ENCODE measurements at regions not wholly inside any gene's neighbourhood (a gene's known extent, or its start where the extent isn't known, plus 50 kb on each side); places are given as distances from the start of the nearest gene placed in this dataset.

DNA sequence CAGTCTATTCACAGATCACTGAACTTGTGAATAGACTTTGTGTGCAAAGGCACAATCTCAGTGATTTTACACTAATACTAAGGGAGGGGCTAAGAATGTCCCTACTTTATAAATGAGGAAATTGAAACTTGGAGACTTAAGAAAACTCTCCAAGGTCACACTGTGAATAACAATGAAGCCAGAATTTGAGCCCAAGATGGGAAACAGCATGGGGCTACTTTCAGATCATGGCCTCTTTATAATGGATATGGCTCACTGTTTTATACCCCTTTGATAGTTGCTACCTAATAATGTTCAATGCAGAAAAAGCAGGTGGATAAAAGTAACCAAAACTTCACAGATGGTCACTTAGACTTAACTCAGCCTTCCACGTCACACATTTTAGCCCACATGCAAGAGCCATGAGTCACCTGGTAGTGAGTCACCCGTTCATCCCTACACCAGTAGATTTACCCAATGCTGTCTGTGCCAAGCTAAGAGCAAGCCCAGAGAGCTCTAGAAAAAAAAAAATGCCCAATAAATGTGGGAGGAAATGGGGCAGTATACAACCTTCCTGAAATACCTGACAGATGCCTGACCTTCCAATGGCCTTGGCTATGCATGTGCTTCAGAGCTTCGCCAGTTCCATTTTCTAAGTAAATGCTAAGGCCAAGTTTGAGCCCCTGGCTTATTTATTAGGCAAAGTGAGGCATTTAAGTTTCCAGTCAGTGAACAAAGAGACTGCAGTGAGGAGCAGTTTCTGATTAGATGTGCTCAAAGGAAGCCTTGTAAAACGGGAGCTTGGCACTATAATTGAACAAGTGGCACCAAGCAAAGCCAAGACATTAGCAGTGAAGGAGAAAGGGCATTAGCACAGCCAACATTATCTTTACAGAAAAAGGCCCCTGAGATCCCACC, 219.7 kb downstream of the TMEM114 start:
- no peak for TF ChIP-seq ZNF645 (tag by site-specific recombination; IDR thresholded peaks at IDR 0.05)
- TF ChIP-seq, protein P1, sequence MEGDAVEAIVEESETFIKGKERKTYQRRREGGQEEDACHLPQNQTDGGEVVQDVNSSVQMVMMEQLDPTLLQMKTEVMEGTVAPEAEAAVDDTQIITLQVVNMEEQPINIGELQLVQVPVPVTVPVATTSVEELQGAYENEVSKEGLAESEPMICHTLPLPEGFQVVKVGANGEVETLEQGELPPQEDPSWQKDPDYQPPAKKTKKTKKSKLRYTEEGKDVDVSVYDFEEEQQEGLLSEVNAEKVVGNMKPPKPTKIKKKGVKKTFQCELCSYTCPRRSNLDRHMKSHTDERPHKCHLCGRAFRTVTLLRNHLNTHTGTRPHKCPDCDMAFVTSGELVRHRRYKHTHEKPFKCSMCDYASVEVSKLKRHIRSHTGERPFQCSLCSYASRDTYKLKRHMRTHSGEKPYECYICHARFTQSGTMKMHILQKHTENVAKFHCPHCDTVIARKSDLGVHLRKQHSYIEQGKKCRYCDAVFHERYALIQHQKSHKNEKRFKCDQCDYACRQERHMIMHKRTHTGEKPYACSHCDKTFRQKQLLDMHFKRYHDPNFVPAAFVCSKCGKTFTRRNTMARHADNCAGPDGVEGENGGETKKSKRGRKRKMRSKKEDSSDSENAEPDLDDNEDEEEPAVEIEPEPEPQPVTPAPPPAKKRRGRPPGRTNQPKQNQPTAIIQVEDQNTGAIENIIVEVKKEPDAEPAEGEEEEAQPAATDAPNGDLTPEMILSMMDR (tag by site-specific recombination; IDR thresholded peaks at IDR 0.05) = no peak
- TF ChIP-seq ZNF16 (tag by site-specific recombination; IDR thresholded peaks at IDR 0.05; ENCODE audit: low read depth) = no peak
- no peak for TF ChIP-seq ZNF776 (tag by site-specific recombination; IDR thresholded peaks at IDR 0.05; ENCODE audit: borderline replicate concordance)
- no peak for TF ChIP-seq ZBTB7A (tag by site-specific recombination; IDR thresholded peaks at IDR 0.05; ENCODE audit: low read depth)
- no peak for TF ChIP-seq ZNF416 (tag by site-specific recombination; IDR thresholded peaks at IDR 0.05)
- no peak for TF ChIP-seq ZNF146 (tag by site-specific recombination; IDR thresholded peaks at IDR 0.05)
- TF ChIP-seq KLF10 (tag by site-specific recombination; IDR thresholded peaks at IDR 0.05) = no peak
- no peak for TF ChIP-seq ZNF521 (tag by site-specific recombination; IDR thresholded peaks at IDR 0.05)
- TF ChIP-seq ZNF514 (tag by site-specific recombination; IDR thresholded peaks at IDR 0.05) = no peak
- TF ChIP-seq ZBTB8A (tag by site-specific recombination; IDR thresholded peaks at IDR 0.05) = no peak
- TF ChIP-seq ZNF785 (tag by site-specific recombination; IDR thresholded peaks at IDR 0.05) = no peak
- no peak for TF ChIP-seq ZNF341 (tag by site-specific recombination; IDR thresholded peaks at IDR 0.05; ENCODE audit: low read depth)
